GM12872 (cell line): ENCODE measurements at regions not wholly inside any gene's neighbourhood (a gene's known extent, or its start where the extent isn't known, plus 50 kb on each side); places are given as distances from the start of the nearest gene placed in this dataset.

Experiments
- CTCF ChIP-seq: IDR thresholded peaks from 3 replicates; pipeline ENCODE4 v1.5.1; 2011; ENCODE audit warnings: low read depth, mild to moderate bottlenecking, low read length, moderate library complexity; ENCODE audit not compliant: insufficient read depth

GRCh38 chr17:71184716-71185115, 936.1 kb upstream of the SOX9 start:
- no peak for TF ChIP-seq CTCF

DNA sequence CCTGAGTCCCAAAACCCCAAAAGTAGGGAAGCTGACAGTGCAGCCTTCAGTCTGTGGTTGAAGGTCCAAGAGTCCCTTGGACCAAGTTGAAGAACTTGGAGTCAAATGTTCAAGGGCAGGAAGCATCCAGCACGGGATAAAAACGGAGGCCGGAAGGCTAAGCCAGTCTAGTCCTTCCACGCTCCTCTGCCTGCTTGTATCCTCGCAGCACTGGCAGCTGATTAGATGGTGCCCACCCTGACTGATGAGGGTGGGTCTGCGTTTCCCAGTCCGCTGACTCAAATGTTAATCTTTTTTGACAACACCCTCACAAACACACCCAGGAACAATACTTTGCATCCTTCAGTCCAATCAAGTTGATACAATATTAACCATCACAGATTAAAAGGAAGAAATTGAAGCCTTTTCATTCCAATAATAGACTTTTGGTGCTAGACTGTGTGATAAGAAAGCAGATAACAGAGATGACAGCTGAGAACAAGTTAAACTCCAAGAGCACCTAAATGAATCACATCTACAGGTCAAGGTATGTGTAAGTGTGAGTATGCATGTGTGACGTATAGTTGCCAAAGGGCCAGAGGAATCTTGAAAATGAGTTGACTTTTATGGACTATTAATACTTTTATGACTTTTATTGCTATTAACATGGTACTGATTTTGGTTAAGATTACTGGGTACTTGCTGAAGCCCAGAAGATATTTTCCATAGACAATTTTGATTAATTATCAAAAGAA, 933.5 kb upstream of the SOX9 start:
- TF ChIP-seq CTCF = no peak

- TF ChIP-seq CTCF = no peak
Observed at GRCh38 chr17:71188811-71189492, 931.9 kb upstream of the SOX9 start.

DNA sequence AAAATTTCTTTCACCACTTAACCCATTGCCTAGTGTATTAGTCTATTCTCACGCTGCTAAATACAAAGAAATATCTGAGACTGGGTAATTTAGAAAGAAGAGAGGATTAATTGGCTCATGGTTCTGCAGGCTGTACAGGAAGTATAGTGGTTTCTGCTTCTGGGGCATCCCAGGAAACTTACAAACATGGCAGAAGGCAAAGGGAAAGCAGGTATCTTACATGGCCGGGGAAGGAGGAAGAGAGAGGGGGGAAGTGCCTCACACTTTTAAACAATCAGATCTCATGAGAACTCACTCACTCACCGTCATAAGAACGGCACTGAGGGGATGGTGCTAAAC, 931.4 kb upstream of the SOX9 start:
- no peak for TF ChIP-seq CTCF

DNA sequence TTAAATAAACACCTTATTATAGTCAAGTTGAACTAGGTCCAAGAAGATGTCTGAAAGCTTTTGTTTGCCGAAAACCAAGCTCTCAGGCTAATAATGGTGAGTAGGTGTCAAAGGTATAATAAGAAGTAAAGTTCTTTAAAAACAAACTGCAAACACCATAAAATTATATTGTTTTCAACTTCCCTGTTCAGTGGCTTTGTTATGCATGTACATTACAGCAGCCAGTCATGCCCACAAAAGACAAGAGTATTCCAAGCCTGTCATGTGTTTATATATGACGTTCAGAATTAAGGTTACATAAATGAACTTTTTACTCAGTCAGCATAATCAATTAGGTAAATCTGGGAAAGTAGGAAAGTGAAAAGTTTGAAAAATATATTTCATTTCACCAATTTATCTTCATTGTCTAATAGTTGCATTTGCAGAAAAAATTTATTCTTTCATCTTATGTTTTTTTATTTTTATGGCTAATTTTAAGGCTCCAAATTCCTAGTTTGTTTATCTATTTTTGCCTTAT, 928.7 kb upstream of the SOX9 start:
- no peak for TF ChIP-seq CTCF

GRCh38 chr17:71192848-71193247, 928.0 kb upstream of the SOX9 start:
- no peak for TF ChIP-seq CTCF

- no peak for TF ChIP-seq CTCF
Observed at GRCh38 chr17:71200597-71200996, 920.2 kb upstream of the SOX9 start.
